ENCODE measurements at regions not wholly inside any gene's neighbourhood (a gene's known extent, or its start where the extent isn't known, plus 50 kb on each side); places are given as distances from the start of the nearest gene placed in this dataset.

DNA sequence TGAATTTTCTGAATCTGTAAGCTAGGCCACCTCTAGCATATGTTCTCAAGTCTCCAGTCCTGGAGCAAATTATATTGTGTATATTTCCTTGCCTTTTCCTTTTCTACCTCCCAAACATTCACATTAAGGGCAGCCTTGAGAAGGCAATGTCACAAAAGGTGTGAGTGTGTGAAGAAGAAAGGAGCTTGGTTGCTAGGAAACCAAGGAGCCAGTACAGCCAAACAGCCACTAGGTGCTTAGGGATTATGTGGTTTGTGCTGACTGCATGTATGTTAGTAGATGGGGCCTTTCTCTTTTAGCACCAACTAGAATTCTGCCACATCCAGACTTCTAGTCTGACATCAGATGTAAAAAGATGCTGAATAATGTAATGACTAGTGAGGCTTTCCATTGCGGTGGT, 118.8 kb upstream of the DAZL start:
- Histone ChIP-seq H3K9me1 (replicated peaks; ENCODE audit: control insufficient read depth, extremely low read depth, insufficient read depth, low read length) (no peaks in the 10 kb centered on the region), H3K4me1 (ENCODE audit: control insufficient read depth, extremely low read depth, insufficient read depth, low read length) (no peaks in the 10 kb centered on the region), H3K27me3 (ENCODE audit: control insufficient read depth in 2 of 2, insufficient read depth in 2 of 2, low read length in 2 of 2) (no peaks in the 10 kb centered on the region), H2AFZ (ENCODE audit: low read depth, low read length) (no peak overlapping the region), H3K27ac (ENCODE audit: insufficient read depth, low read depth, low read length) (no peak overlapping the region), H3K9me3 (replicated peaks; ENCODE audit: control insufficient read depth, insufficient read depth, low read length) (no peaks in the 10 kb centered on the region), H3K4me3 (replicated peaks in 1 of 3; ENCODE audit: insufficient read depth in 1 of 3, low read depth in 1 of 3, low read length in 3 of 3) (no peak overlapping the region), H3K4me2 (ENCODE audit: insufficient read depth, low read length) (no peak overlapping the region), H3K9ac (replicated peaks; ENCODE audit: extremely low read depth, insufficient read depth, low read length) (no peak overlapping the region), H3K79me2 (ENCODE audit: control insufficient read depth, insufficient read depth, low read length) (no peaks in the 10 kb centered on the region), H3K36me3 (ENCODE audit: control insufficient read depth in 2 of 2, extremely low read depth in 1 of 2, insufficient read depth in 2 of 2, low read length in 2 of 2) (no peaks in the 10 kb centered on the region), H4K20me1 (replicated peaks; ENCODE audit: control insufficient read depth, extremely low read depth, insufficient read depth, low read length) (no peaks in the 10 kb centered on the region)
- dilution Hi-C loops (cut with MboI; ENCODE audit: extremely low pct_ligation_motif_present, low sequenced_read_pairs) (no loop called here), intact Hi-C loops (cut with micrococcal nuclease) (no loop called here)
- ChIA-PET CTCF (no interaction called here), POLR2A (no interaction called here)
- DNase-seq (ENCODE audit: low read depth, low spot score) = no peak
- TF ChIP-seq POLR2AphosphoS5 (IDR thresholded peaks at IDR 0.05; ENCODE audit: insufficient read depth, low read depth, low read length) = no peak
- TF ChIP-seq, protein P1, sequence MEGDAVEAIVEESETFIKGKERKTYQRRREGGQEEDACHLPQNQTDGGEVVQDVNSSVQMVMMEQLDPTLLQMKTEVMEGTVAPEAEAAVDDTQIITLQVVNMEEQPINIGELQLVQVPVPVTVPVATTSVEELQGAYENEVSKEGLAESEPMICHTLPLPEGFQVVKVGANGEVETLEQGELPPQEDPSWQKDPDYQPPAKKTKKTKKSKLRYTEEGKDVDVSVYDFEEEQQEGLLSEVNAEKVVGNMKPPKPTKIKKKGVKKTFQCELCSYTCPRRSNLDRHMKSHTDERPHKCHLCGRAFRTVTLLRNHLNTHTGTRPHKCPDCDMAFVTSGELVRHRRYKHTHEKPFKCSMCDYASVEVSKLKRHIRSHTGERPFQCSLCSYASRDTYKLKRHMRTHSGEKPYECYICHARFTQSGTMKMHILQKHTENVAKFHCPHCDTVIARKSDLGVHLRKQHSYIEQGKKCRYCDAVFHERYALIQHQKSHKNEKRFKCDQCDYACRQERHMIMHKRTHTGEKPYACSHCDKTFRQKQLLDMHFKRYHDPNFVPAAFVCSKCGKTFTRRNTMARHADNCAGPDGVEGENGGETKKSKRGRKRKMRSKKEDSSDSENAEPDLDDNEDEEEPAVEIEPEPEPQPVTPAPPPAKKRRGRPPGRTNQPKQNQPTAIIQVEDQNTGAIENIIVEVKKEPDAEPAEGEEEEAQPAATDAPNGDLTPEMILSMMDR (IDR thresholded peaks at IDR 0.05; ENCODE audit: extremely low read depth in 1 of 2, insufficient read depth in 1 of 2, low read depth in 1 of 2, low read length in 2 of 2) = peak in 1 of 2 donors; percentile 10
- no TSS peak for BruUV-seq (replicated peaks)
- no peak for FAIRE-seq

DNA sequence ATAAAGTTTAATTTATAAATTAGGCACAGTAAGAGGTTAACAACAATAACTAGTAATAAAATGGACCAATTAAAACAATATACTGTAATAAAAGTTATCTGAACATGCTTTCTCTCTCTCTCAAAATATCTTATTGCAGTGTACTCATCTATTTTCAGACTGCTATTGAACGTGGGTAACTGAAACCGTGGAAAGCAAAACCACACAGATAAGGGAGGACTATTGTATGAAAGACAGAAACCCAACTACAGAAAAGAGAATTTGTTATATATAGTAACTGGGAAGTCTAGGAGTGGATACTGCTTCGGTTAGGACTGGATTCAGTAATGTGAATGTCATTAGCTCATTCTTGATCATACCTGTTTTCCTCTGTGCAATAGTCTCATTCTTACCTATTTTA, 119.3 kb upstream of the DAZL start:
- H3K27ac ChIP-seq (ENCODE audit: insufficient read depth, low read depth, low read length) = no peak overlapping the region
- CTCF ChIA-PET = no interaction called here
- no peak overlapping the region for H3K9ac ChIP-seq (replicated peaks; ENCODE audit: extremely low read depth, insufficient read depth, low read length)

More for the DNA sequence above, 119.3 kb upstream of the DAZL start:
- TF ChIP-seq POLR2AphosphoS5 (IDR thresholded peaks at IDR 0.05; ENCODE audit: insufficient read depth, low read depth, low read length) = no peak
- TF ChIP-seq FOS (IDR thresholded peaks at IDR 0.05; ENCODE audit: borderline replicate concordance, insufficient read depth, low read length) = no peak
- TF ChIP-seq, protein P2, sequence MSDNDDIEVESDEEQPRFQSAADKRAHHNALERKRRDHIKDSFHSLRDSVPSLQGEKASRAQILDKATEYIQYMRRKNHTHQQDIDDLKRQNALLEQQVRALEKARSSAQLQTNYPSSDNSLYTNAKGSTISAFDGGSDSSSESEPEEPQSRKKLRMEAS (IDR thresholded peaks at IDR 0.05; ENCODE audit: insufficient read depth, insufficient read length) = no peak
- no peak for TF ChIP-seq MYC (IDR thresholded peaks at IDR 0.05; ENCODE audit: low read depth, low read length)
- TF ChIP-seq POLR2A (IDR thresholded peaks at IDR 0.05; ENCODE audit: low read depth, low read length) = no peak
- no peak for TF ChIP-seq JUN (IDR thresholded peaks at IDR 0.05; ENCODE audit: borderline replicate concordance, insufficient read depth, insufficient read length, low read depth)
- TF ChIP-seq, protein P1 (IDR thresholded peaks at IDR 0.05; ENCODE audit: extremely low read depth in 1 of 2, insufficient read depth in 1 of 2, low read depth in 1 of 2, low read length in 2 of 2) = no peak
- no peak for TF ChIP-seq EZH2 (IDR thresholded peaks at IDR 0.05; ENCODE audit: borderline replicate concordance, low read depth, low read length, severe bottlenecking)
- no peak for TF ChIP-seq GATA2 (IDR thresholded peaks at IDR 0.05; ENCODE audit: insufficient read depth, insufficient read length, low read depth, low read length)
- no peaks in the 10 kb centered on the region for H3K79me2 ChIP-seq (ENCODE audit: control insufficient read depth, insufficient read depth, low read length)
- dilution Hi-C loops (cut with MboI; ENCODE audit: extremely low pct_ligation_motif_present, low sequenced_read_pairs) = no loop called here
- H3K36me3 ChIP-seq (ENCODE audit: control insufficient read depth in 2 of 2, extremely low read depth in 1 of 2, insufficient read depth in 2 of 2, low read length in 2 of 2) = no peaks in the 10 kb centered on the region
- no peaks in the 10 kb centered on the region for H4K20me1 ChIP-seq (replicated peaks; ENCODE audit: control insufficient read depth, extremely low read depth, insufficient read depth, low read length)
- no TSS peak for BruUV-seq (replicated peaks)
- intact Hi-C loops (cut with micrococcal nuclease) = no loop called here
- H3K27me3 ChIP-seq (ENCODE audit: control insufficient read depth in 2 of 2, insufficient read depth in 2 of 2, low read length in 2 of 2) = no peaks in the 10 kb centered on the region
- H2AFZ ChIP-seq (ENCODE audit: low read depth, low read length) = no peak overlapping the region
- no peaks in the 10 kb centered on the region for H3K4me1 ChIP-seq (ENCODE audit: control insufficient read depth, extremely low read depth, insufficient read depth, low read length)
- H3K4me3 ChIP-seq (replicated peaks in 1 of 3; ENCODE audit: insufficient read depth in 1 of 3, low read depth in 1 of 3, low read length in 3 of 3) = no peak overlapping the region
- POLR2A ChIA-PET = no interaction called here
- no peak overlapping the region for H3K4me2 ChIP-seq (ENCODE audit: insufficient read depth, low read length)
- no peaks in the 10 kb centered on the region for H3K9me3 ChIP-seq (replicated peaks; ENCODE audit: control insufficient read depth, insufficient read depth, low read length)
- no peak for DNase-seq (ENCODE audit: low read depth, low spot score)
- no peak for FAIRE-seq
- no peaks in the 10 kb centered on the region for H3K9me1 ChIP-seq (replicated peaks; ENCODE audit: control insufficient read depth, extremely low read depth, insufficient read depth, low read length)

Data from endothelial cell of umbilical vein (primary cell).